GM23338 (cell line): ENCODE measurements at regions not wholly inside any gene's neighbourhood (a gene's known extent, or its start where the extent isn't known, plus 50 kb on each side); places are given as distances from the start of the nearest gene placed in this dataset.

Source experiments
- ATAC-seq: fragments of 200-7000 bp; cut with Tn5 transposase; 3 replicates; pipeline ENCODE4 v1.9.1; 2020
- DNase-seq: peaks from one replicate; pipeline ENCODE4 v3.0.0-alpha.2; 2015; ENCODE audit warnings: low spot score
- H2AFZ ChIP-seq: fragments of 200-600 bp; sonication (generic); 2 replicates; pipeline ENCODE4 v1.8.0; 2016; ENCODE audit warnings: antibody characterized with exemption, mild to moderate bottlenecking, moderate library complexity
- H3F3A ChIP-seq: fragments of 200-600 bp; sonication (generic); replicated peaks from 2 replicates; pipeline ENCODE4 v1.8.0; 2017; ENCODE audit warnings: antibody characterized with exemption, mixed run types, low read depth
- H3K27ac ChIP-seq: fragments of 200-600 bp; sonication (generic); 2 replicates; pipeline ENCODE4 v1.6.1; 2016; ENCODE audit warnings: low read depth
- H3K27me3 ChIP-seq: fragments of 200-600 bp; sonication (generic); 2 replicates; pipeline ENCODE4 v1.8.0; 2016; ENCODE audit warnings: mild to moderate bottlenecking, mixed run types, moderate library complexity; ENCODE audit not compliant: insufficient read depth
- H3K36me3 ChIP-seq: fragments of 200-600 bp; sonication (generic); 2 replicates; pipeline ENCODE4 v1.8.0; 2016; ENCODE audit warnings: mild to moderate bottlenecking; ENCODE audit not compliant: insufficient read depth
- H3K4me1 ChIP-seq: fragments of 200-600 bp; sonication (generic); 2 replicates; pipeline ENCODE4 v1.8.0; 2016; ENCODE audit warnings: mild to moderate bottlenecking, moderate library complexity; ENCODE audit not compliant: insufficient read depth
- H3K4me2 ChIP-seq: fragments of 200-600 bp; sonication (generic); 2 replicates; pipeline ENCODE4 v1.7.1; 2017; ENCODE audit warnings: mixed run types
- H3K4me3 ChIP-seq: fragments of 200-600 bp; sonication (generic); 2 replicates; pipeline ENCODE4 v1.6.1; 2016; ENCODE audit warnings: mixed run types
- H3K79me2 ChIP-seq: fragments of 200-600 bp; sonication (generic); replicated peaks from 2 replicates; pipeline ENCODE4 v1.8.0; 2017; ENCODE audit warnings: mild to moderate bottlenecking; ENCODE audit not compliant: insufficient read depth
- H3K9me2 ChIP-seq: fragments of 200-600 bp; sonication (generic); 2 replicates; pipeline ENCODE4 v1.8.0; 2017; ENCODE audit not compliant: insufficient read depth
- H4K20me1 ChIP-seq: fragments of 200-600 bp; sonication (generic); replicated peaks from 2 replicates; pipeline ENCODE4 v1.8.0; 2017; ENCODE audit warnings: mild to moderate bottlenecking; ENCODE audit not compliant: insufficient read depth
- H3K27ac Mint-ChIP-seq: 2 replicates; pipeline ENCODE4 v1.8.0; 2020; ENCODE audit warnings: inconsistent platforms, mild to moderate bottlenecking, moderate library complexity, mixed read lengths
- H3K27me3 Mint-ChIP-seq: 3 replicates; pipeline ENCODE4 v1.8.0; 2022; ENCODE audit warnings: low read depth, mild to moderate bottlenecking, moderate library complexity, mixed read lengths, inconsistent platforms; ENCODE audit not compliant: insufficient read depth, poor library complexity
- H3K36me3 Mint-ChIP-seq: 3 replicates; pipeline ENCODE4 v1.8.0; 2021; ENCODE audit warnings: low read depth, mild to moderate bottlenecking, inconsistent platforms, moderate library complexity, mixed read lengths
- H3K4me1 Mint-ChIP-seq: 3 replicates; pipeline ENCODE4 v1.8.0; 2020; ENCODE audit warnings: mild to moderate bottlenecking, inconsistent platforms, mixed read lengths
- H3K4me3 Mint-ChIP-seq: 3 replicates; pipeline ENCODE4 v1.8.0; 2021; ENCODE audit warnings: moderate library complexity, mild to moderate bottlenecking, inconsistent platforms, mixed read lengths
- H3K9me3 Mint-ChIP-seq: 3 replicates; pipeline ENCODE4 v1.8.0; 2020; ENCODE audit warnings: moderate library complexity, mild to moderate bottlenecking, inconsistent platforms, mixed read lengths
- CREB1 ChIP-seq: fragments of 250-450 bp; sonication (Bioruptor Pico); IDR thresholded peaks from 2 replicates; pipeline ENCODE4 v1.5.0; 2020; ENCODE audit warnings: low read depth, mild to moderate bottlenecking, moderate library complexity
- EZH2 ChIP-seq: fragments of 200-600 bp; sonication (generic); IDR thresholded peaks from one replicate; pipeline ENCODE4 v1.8.0; 2017; ENCODE audit warnings: antibody characterized with exemption, mild to moderate bottlenecking, low read depth; ENCODE audit not compliant: unreplicated experiment
- EZH2phosphoT487 ChIP-seq: fragments of 200-600 bp; sonication (generic); IDR thresholded peaks from one replicate; pipeline ENCODE4 v1.8.1; 2018; ENCODE audit warnings: antibody characterized with exemption; ENCODE audit not compliant: unreplicated experiment
- JUNB ChIP-seq: IDR thresholded peaks from one replicate; pipeline ENCODE4 v1.6.1; 2016; ENCODE audit warnings: antibody characterized with exemption; ENCODE audit not compliant: unreplicated experiment
- NANOG ChIP-seq: IDR thresholded peaks from 2 replicates; pipeline ENCODE4 v1.6.1; 2016; ENCODE audit warnings: antibody characterized with exemption, borderline replicate concordance
- POLR2AphosphoS5 ChIP-seq: IDR thresholded peaks from 2 replicates; pipeline ENCODE4 v1.6.1; 2016; ENCODE audit warnings: antibody characterized with exemption, low read depth
- STAT1 ChIP-seq: IDR thresholded peaks from one replicate; pipeline ENCODE4 v1.6.1; 2016; ENCODE audit warnings: antibody characterized with exemption; ENCODE audit not compliant: unreplicated experiment
- ZNF114 ChIP-seq: fragments of 250-450 bp; sonication (Bioruptor Pico); IDR thresholded peaks from 2 replicates; pipeline ENCODE4 v1.5.0; 2020; ENCODE audit warnings: mild to moderate bottlenecking, moderate library complexity
- ZNF331 ChIP-seq: fragments of 250-450 bp; sonication (Bioruptor Pico); IDR thresholded peaks from 2 replicates; pipeline ENCODE4 v1.5.0; 2020; ENCODE audit warnings: low read depth, mild to moderate bottlenecking, moderate library complexity
- TF ChIP-seq, protein P1 (sequence below), 2 experiments: fragments of 200-600 bp in 1 of 2; sonication (generic) in 1 of 2; conservative IDR thresholded peaks; 2 replicates each; pipeline versions ENCODE4 v1.5.1 to v1.6.1; 2016 to 2017; ENCODE audit warnings: antibody characterized with exemption in 2 of 2, low read depth in 2 of 2, mild to moderate bottlenecking in 2 of 2, moderate library complexity in 1 of 2
- TF ChIP-seq, protein P2 (sequence below): fragments of 250-450 bp; sonication (Bioruptor Pico); IDR thresholded peaks from 2 replicates; pipeline ENCODE4 v1.5.0; 2020; ENCODE audit warnings: mild to moderate bottlenecking, moderate library complexity
- TF ChIP-seq, protein P3 (sequence below): IDR thresholded peaks from 2 replicates; pipeline ENCODE4 v1.6.1; 2016; ENCODE audit warnings: antibody characterized with exemption
- TF ChIP-seq, protein P4 (sequence below): IDR thresholded peaks from one replicate; pipeline ENCODE4 v1.6.1; 2018; ENCODE audit warnings: antibody characterized with exemption; ENCODE audit not compliant: unreplicated experiment

DNA sequence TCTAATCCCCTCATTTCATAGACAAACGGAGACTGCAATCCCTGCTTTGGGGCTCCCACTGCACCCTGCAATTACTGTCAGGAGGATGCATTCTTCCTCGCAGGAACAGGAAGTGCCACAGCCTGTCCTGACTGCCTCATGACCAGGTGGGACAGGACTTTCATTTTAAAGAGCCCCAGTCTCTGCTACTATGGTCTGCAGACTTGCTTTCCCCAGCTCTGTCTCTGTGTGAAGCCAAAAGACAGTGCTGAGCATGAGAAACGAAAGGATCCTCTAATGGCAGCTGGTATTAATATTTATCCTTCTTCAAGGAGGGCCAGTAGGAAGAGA, 60.0 kb upstream of the PNMA1 start:
- H3K36me3 ChIP-seq: no peaks in the 10 kb centered on the region

More for the DNA sequence above, 60.0 kb upstream of the PNMA1 start:
- ATAC-seq (no peak), DNase-seq (no peak)
- Histone ChIP-seq H3K9me2 (no peaks in the 10 kb centered on the region), H3K4me3 (no peak overlapping the region), H3K79me2 (no peaks in the 10 kb centered on the region), H3K27me3 (peaks cover 12% of the 10 kb centered on the region; the same call in 1 of the 2 replicates), H3K4me2 (no peak overlapping the region), H3K4me1 (peaks cover 13% of the 10 kb centered on the region), H3K27ac (no peak overlapping the region), H4K20me1 (no peaks in the 10 kb centered on the region; the same call in 1 of the 2 replicates), H2AFZ (no peak overlapping the region), H3F3A (no peaks in the 10 kb centered on the region)
- Mint-ChIP-seq H3K27me3 (peaks cover 12% of the 10 kb centered on the region), H3K36me3 (no peaks in the 10 kb centered on the region; the same call in 2 of the 3 replicates), H3K4me3 (no peak overlapping the region), H3K27ac (no peak overlapping the region), H3K9me3 (no peaks in the 10 kb centered on the region; the same call in 2 of the 3 replicates), H3K4me1 (peaks cover 35% of the 10 kb centered on the region)
- TF ChIP-seq, protein P1, sequence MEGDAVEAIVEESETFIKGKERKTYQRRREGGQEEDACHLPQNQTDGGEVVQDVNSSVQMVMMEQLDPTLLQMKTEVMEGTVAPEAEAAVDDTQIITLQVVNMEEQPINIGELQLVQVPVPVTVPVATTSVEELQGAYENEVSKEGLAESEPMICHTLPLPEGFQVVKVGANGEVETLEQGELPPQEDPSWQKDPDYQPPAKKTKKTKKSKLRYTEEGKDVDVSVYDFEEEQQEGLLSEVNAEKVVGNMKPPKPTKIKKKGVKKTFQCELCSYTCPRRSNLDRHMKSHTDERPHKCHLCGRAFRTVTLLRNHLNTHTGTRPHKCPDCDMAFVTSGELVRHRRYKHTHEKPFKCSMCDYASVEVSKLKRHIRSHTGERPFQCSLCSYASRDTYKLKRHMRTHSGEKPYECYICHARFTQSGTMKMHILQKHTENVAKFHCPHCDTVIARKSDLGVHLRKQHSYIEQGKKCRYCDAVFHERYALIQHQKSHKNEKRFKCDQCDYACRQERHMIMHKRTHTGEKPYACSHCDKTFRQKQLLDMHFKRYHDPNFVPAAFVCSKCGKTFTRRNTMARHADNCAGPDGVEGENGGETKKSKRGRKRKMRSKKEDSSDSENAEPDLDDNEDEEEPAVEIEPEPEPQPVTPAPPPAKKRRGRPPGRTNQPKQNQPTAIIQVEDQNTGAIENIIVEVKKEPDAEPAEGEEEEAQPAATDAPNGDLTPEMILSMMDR (conservative IDR thresholded peaks at IDR 0.05; ENCODE audit: low read depth in 2 of 2): no peak
- no peak for TF ChIP-seq ZNF331
- no peak for TF ChIP-seq NANOG
- no peak for TF ChIP-seq POLR2AphosphoS5
- no peak for TF ChIP-seq EZH2phosphoT487
- TF ChIP-seq, protein P2, sequence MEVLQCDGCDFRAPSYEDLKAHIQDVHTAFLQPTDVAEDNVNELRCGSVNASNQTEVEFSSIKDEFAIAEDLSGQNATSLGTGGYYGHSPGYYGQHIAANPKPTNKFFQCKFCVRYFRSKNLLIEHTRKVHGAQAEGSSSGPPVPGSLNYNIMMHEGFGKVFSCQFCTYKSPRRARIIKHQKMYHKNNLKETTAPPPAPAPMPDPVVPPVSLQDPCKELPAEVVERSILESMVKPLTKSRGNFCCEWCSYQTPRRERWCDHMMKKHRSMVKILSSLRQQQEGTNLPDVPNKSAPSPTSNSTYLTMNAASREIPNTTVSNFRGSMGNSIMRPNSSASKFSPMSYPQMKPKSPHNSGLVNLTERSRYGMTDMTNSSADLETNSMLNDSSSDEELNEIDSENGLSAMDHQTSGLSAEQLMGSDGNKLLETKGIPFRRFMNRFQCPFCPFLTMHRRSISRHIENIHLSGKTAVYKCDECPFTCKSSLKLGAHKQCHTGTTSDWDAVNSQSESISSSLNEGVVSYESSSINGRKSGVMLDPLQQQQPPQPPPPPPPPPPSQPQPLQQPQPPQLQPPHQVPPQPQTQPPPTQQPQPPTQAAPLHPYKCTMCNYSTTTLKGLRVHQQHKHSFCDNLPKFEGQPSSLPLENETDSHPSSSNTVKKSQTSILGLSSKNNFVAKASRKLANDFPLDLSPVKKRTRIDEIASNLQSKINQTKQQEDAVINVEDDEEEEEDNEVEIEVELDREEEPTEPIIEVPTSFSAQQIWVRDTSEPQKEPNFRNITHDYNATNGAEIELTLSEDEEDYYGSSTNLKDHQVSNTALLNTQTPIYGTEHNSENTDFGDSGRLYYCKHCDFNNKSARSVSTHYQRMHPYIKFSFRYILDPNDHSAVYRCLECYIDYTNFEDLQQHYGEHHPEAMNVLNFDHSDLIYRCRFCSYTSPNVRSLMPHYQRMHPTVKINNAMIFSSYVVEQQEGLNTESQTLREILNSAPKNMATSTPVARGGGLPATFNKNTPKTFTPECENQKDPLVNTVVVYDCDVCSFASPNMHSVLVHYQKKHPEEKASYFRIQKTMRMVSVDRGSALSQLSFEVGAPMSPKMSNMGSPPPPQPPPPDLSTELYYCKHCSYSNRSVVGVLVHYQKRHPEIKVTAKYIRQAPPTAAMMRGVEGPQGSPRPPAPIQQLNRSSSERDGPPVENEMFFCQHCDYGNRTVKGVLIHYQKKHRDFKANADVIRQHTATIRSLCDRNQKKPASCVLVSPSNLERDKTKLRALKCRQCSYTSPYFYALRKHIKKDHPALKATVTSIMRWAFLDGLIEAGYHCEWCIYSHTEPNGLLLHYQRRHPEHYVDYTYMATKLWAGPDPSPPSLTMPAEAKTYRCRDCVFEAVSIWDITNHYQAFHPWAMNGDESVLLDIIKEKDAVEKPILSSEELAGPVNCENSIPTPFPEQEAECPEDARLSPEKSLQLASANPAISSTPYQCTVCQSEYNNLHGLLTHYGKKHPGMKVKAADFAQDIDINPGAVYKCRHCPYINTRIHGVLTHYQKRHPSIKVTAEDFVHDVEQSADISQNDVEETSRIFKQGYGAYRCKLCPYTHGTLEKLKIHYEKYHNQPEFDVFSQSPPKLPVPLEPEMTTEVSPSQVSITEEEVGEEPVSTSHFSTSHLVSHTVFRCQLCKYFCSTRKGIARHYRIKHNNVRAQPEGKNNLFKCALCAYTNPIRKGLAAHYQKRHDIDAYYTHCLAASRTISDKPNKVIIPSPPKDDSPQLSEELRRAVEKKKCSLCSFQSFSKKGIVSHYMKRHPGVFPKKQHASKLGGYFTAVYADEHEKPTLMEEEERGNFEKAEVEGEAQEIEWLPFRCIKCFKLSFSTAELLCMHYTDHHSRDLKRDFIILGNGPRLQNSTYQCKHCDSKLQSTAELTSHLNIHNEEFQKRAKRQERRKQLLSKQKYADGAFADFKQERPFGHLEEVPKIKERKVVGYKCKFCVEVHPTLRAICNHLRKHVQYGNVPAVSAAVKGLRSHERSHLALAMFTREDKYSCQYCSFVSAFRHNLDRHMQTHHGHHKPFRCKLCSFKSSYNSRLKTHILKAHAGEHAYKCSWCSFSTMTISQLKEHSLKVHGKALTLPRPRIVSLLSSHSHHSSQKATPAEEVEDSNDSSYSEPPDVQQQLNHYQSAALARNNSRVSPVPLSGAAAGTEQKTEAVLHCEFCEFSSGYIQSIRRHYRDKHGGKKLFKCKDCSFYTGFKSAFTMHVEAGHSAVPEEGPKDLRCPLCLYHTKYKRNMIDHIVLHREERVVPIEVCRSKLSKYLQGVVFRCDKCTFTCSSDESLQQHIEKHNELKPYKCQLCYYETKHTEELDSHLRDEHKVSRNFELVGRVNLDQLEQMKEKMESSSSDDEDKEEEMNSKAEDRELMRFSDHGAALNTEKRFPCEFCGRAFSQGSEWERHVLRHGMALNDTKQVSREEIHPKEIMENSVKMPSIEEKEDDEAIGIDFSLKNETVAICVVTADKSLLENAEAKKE: no peak
- no peak for TF ChIP-seq JUNB
- TF ChIP-seq ZNF114 (CRISPR knock-in tag): no peak
- no peak for TF ChIP-seq STAT1
- TF ChIP-seq CREB1 (CRISPR knock-in tag): no peak
- TF ChIP-seq, protein P3, sequence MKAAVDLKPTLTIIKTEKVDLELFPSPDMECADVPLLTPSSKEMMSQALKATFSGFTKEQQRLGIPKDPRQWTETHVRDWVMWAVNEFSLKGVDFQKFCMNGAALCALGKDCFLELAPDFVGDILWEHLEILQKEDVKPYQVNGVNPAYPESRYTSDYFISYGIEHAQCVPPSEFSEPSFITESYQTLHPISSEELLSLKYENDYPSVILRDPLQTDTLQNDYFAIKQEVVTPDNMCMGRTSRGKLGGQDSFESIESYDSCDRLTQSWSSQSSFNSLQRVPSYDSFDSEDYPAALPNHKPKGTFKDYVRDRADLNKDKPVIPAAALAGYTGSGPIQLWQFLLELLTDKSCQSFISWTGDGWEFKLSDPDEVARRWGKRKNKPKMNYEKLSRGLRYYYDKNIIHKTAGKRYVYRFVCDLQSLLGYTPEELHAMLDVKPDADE: no peak
- no peak for TF ChIP-seq EZH2
- TF ChIP-seq, protein P4, sequence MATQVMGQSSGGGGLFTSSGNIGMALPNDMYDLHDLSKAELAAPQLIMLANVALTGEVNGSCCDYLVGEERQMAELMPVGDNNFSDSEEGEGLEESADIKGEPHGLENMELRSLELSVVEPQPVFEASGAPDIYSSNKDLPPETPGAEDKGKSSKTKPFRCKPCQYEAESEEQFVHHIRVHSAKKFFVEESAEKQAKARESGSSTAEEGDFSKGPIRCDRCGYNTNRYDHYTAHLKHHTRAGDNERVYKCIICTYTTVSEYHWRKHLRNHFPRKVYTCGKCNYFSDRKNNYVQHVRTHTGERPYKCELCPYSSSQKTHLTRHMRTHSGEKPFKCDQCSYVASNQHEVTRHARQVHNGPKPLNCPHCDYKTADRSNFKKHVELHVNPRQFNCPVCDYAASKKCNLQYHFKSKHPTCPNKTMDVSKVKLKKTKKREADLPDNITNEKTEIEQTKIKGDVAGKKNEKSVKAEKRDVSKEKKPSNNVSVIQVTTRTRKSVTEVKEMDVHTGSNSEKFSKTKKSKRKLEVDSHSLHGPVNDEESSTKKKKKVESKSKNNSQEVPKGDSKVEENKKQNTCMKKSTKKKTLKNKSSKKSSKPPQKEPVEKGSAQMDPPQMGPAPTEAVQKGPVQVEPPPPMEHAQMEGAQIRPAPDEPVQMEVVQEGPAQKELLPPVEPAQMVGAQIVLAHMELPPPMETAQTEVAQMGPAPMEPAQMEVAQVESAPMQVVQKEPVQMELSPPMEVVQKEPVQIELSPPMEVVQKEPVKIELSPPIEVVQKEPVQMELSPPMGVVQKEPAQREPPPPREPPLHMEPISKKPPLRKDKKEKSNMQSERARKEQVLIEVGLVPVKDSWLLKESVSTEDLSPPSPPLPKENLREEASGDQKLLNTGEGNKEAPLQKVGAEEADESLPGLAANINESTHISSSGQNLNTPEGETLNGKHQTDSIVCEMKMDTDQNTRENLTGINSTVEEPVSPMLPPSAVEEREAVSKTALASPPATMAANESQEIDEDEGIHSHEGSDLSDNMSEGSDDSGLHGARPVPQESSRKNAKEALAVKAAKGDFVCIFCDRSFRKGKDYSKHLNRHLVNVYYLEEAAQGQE: no peak
